SH-SY5Y (cell line): ENCODE measurements at regions not wholly inside any gene's neighbourhood (a gene's known extent, or its start where the extent isn't known, plus 50 kb on each side); places are given as distances from the start of the nearest gene placed in this dataset.

Experiments used
- GATA2 ChIP-seq: IDR thresholded peaks from 2 replicates; pipeline ENCODE4 v1.6.1; 2011; ENCODE audit warnings: mild to moderate bottlenecking, low read depth, low read length
- GATA3 ChIP-seq: IDR thresholded peaks from 2 replicates; pipeline ENCODE4 v1.6.1; 2011; ENCODE audit warnings: low read depth, mild to moderate bottlenecking, low read length, moderate library complexity

DNA sequence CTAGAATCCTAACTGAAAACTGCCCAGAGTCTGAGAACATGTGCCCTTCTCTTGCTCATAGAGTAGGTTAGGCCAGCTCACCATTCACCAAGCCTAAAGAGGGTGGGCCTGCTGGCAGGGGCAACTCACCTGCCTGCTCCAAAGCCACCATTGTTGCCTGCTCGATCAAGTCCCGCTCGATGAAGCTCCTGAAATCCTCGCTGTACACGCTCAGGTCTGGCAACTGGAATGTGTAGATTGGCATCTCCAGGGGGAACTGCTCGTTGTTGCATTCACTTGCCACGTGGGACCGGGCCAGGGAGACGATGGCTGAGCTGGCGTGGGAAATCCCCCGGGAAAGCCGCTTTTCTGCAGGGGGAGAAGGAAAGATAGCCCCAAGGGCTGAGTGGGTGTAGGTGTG is 232.2 kb downstream of the KLF13 start:
- no peak for TF ChIP-seq GATA2
- TF ChIP-seq GATA3, result no peak
